Keratinocyte (primary cell): ENCODE measurements at regions not wholly inside any gene's neighbourhood (a gene's known extent, or its start where the extent isn't known, plus 50 kb on each side); places are given as distances from the start of the nearest gene placed in this dataset.

Source experiments
- CTCF ChIP-seq, 3 experiments: IDR thresholded peaks in 1 of 3; conservative IDR thresholded peaks in 1 of 3; optimal IDR thresholded peaks in 1 of 3; 2 replicates in 2 of 3; 3 replicates in 1 of 3; pipeline versions ENCODE3 to v1.5.1; 2011; ENCODE audit warnings: low read length in 3 of 3, mild to moderate bottlenecking in 3 of 3, moderate library complexity in 2 of 3, control low read depth in 1 of 3, inconsistent platforms in 1 of 3; ENCODE audit not compliant: insufficient read depth in 2 of 3; ENCODE audit errors: extremely low read depth in 1 of 3
- EZH2 ChIP-seq: IDR thresholded peaks from one replicate; pipeline ENCODE4 v1.6.1; 2012; ENCODE audit warnings: inconsistent platforms, mild to moderate bottlenecking, low read length, moderate library complexity

DNA sequence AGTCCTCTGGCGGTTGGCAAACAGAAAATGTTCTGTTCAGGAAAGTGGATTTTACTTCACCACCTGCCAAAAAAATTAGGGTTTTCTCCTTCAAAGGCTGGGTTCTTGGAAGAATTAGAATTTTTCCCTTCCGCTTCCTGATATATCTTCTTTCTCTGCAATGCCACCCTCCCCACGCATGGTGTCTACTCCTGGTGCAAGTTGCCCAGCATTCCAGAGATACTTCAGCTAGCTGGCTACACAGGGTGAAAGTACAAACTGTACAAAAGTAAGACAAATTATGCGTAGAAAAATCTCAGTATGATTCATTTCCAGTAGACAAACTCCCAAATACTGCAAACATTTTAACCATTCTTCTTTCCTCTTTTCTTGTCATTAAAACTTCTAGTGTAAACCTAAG lies 430.1 kb upstream of the ESRRG start:
- TF ChIP-seq EZH2 (no peak), CTCF (optimal IDR thresholded peaks at IDR 0.05 in 1 of 3, IDR thresholded peaks at IDR 0.05 in 1 of 3, conservative IDR thresholded peaks at IDR 0.05 in 1 of 3; ENCODE audit: extremely low read depth in 1 of 3, insufficient read depth in 2 of 3, low read length in 3 of 3) (no peak)
